ENCODE measurements at regions not wholly inside any gene's neighbourhood (a gene's known extent, or its start where the extent isn't known, plus 50 kb on each side); places are given as distances from the start of the nearest gene placed in this dataset.
"Not testable (repeated sequence)": the region's sequence is repeated elsewhere in the genome, so short reads cannot be mapped to it uniquely, and the experiment has no call there.

DNA sequence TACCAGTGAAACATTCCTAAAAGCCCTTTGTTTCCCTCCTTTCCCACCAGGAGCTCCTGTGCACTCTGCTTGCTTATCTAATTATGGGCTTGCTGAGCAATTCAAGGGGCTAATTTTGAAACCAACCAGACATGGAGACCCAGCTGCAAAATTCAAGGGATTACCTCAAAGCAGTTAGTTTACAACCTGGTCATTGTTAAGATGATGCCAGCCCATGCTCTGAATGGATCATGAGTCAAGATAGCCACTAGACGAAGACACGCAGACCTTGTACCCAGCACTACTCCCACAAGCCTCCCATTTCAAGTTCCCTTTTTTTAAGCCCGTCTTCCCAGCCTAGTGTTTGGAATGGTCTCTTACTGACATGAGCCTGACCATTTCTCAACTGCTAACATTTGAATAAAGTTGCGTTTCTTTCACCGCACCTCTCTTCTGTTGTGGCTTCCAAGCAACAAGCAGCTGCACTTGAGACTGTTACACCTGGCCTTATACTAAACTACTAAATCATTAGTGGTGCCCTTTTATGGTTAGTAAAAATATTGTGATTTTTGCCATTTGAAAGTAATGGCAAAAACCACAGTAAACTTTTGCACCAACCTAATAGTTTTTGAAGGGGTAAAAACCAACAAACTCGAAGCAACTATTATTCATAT lies 315.3 kb upstream of the LUZP2 start:
- Histone ChIP-seq H3K4me1 (ENCODE audit: control insufficient read depth in 1 of 2, extremely low read depth in 1 of 2, insufficient read depth in 2 of 2, low read length in 2 of 2) (no peaks in the 10 kb centered on the region), H3K36me3 (ENCODE audit: control insufficient read depth in 2 of 2, extremely low read depth in 1 of 2, insufficient read depth in 1 of 2, low read length in 1 of 2) (no peaks in the 10 kb centered on the region), H3K27me3 (replicated peaks in 1 of 2; ENCODE audit: control insufficient read depth in 2 of 2, extremely low read depth in 1 of 2, insufficient read depth in 2 of 2, low read length in 1 of 2) (no peaks in the 10 kb centered on the region), H3K27ac (ENCODE audit: low read length) (no peak overlapping the region), H3K4me3 (ENCODE audit: control insufficient read depth in 1 of 2, extremely low read depth in 1 of 2, low read length in 1 of 2) (no peak overlapping the region), H3K9me3 (no peaks in the 10 kb centered on the region)
- Mint-ChIP-seq H3K9me3 (peaks cover 4 to 14% (median 11%) of the 10 kb centered on the region in 3 donors), H3K4me3 (no peak overlapping the region), H3K4me1 (no peaks in the 10 kb centered on the region), H3K27ac (no peak overlapping the region), H3K36me3 (no peaks in the 10 kb centered on the region), H3K27me3 (no peaks in the 10 kb centered on the region)
- POLR2A ChIA-PET: no interaction called here
- no peak for DNase-seq
- no CpG with 5 or more reads among the region's 6 CpGs for WGBS (ENCODE audit: insufficient coverage)
- CTCF ChIA-PET: no interaction called here
- no peak for ATAC-seq (replicated peaks in 1 of 4)

DNA sequence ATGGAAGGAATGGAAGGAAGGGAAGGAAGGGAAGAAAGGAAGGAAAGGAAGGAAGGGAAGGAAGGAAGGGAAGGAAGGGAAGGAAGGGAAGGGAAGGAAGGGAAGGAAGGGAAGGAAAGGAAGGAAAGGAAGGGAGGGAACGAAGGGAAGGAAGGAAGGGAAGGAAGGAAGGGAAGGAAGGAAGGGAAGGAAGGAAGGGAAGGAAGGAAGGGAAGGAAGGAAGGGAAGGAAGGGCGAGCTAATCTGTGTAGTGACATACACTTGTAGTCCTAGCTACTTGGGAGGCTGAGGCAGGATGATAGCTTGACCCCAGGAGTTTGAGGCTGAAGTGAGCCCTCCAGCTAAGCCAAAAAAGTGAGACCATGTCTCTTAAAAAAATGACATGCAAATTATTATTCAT lies 311.3 kb upstream of the LUZP2 start:
- DNase-seq; ATAC-seq (replicated peaks in 1 of 4); H3K9me3 ChIP-seq; H3K27ac ChIP-seq (ENCODE audit: low read length); H3K27me3 Mint-ChIP-seq; H3K4me1 Mint-ChIP-seq; H3K36me3 Mint-ChIP-seq; H3K27me3 ChIP-seq (replicated peaks in 1 of 2; ENCODE audit: control insufficient read depth in 2 of 2, extremely low read depth in 1 of 2, insufficient read depth in 2 of 2, low read length in 1 of 2); H3K36me3 ChIP-seq (ENCODE audit: control insufficient read depth in 2 of 2, extremely low read depth in 1 of 2, insufficient read depth in 1 of 2, low read length in 1 of 2); H3K4me3 ChIP-seq (ENCODE audit: control insufficient read depth in 1 of 2, extremely low read depth in 1 of 2, low read length in 1 of 2); POLR2A ChIA-PET; H3K4me1 ChIP-seq (ENCODE audit: control insufficient read depth in 1 of 2, extremely low read depth in 1 of 2, insufficient read depth in 2 of 2, low read length in 2 of 2); H3K4me3 Mint-ChIP-seq; H3K27ac Mint-ChIP-seq; CTCF ChIA-PET: not testable (repeated sequence)
- peaks cover 5 to 13% (median 7%) of the 10 kb centered on the region in 3 donors for H3K9me3 Mint-ChIP-seq
- WGBS (ENCODE audit: insufficient coverage): no CpG with 5 or more reads among the region's 2 CpGs

DNA sequence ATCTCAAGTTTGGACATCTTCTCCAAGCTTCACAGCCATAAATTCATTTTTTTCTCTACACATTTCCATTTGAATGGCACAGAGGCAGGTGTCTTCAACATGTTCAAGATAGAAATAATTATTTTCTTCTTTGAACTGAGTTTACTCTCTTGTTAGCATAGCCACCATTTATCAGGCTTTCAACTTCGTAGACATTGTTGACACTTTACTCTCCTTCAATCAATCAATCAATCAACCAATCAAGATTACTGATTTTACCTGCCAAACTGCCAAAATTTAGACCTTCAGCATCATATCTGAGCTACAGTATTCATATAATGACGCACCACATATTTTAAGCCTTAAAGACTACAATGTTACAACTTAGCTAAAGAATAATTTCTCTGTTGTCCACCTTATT lies 300.1 kb upstream of the LUZP2 start:
- no peaks in the 10 kb centered on the region for H3K4me1 Mint-ChIP-seq
- 60% methylated on average over 2 of the region's 2 CpGs for WGBS (ENCODE audit: insufficient coverage)
- H3K36me3 Mint-ChIP-seq: no peaks in the 10 kb centered on the region
- peaks cover 3% of the 10 kb centered on the region for H3K9me3 ChIP-seq
- peaks cover 11 to 17% (median 13%) of the 10 kb centered on the region in 3 donors for H3K9me3 Mint-ChIP-seq
- no peak overlapping the region for H3K4me3 Mint-ChIP-seq
- H3K27ac Mint-ChIP-seq: no peak overlapping the region
- H3K27me3 ChIP-seq (replicated peaks in 1 of 2; ENCODE audit: control insufficient read depth in 2 of 2, extremely low read depth in 1 of 2, insufficient read depth in 2 of 2, low read length in 1 of 2): no peaks in the 10 kb centered on the region
- no peaks in the 10 kb centered on the region for H3K36me3 ChIP-seq (ENCODE audit: control insufficient read depth in 2 of 2, extremely low read depth in 1 of 2, insufficient read depth in 1 of 2, low read length in 1 of 2)
- no peaks in the 10 kb centered on the region for H3K27me3 Mint-ChIP-seq
- no peak for ATAC-seq (replicated peaks in 1 of 4)
- DNase-seq: no peak
- ChIA-PET CTCF (no interaction called here), POLR2A (interaction anchor here in 1 of 2 donors (0.5 to 0.6 kb wide), 2 partner anchors 416 to 1606 kb away, joined by 3 to 9 read pairs; no protein-coding TSS in a partner anchor)
- H3K4me3 ChIP-seq (ENCODE audit: control insufficient read depth in 1 of 2, extremely low read depth in 1 of 2, low read length in 1 of 2): no peak overlapping the region
- no peak overlapping the region for H3K27ac ChIP-seq (ENCODE audit: low read length)
- no peaks in the 10 kb centered on the region for H3K4me1 ChIP-seq (ENCODE audit: control insufficient read depth in 1 of 2, extremely low read depth in 1 of 2, insufficient read depth in 2 of 2, low read length in 2 of 2)

DNA sequence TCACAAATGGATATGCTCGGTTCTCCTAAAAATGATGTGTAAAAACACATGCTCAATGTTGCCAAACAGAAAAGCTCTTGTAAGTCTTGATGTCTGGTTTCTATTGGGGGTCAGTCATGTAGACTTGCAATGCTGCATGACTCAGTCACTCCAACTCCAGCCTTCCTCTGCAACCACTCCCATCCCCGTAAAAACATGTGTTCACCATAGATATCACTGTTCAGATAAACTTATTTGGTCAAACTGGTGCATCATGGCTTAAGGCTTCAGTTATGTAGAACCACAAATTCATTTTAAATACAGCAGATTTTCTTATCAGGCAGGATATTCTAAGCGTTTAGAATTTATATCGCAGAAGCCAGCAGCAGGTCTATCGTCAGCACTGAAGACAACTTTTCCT lies 298.4 kb upstream of the LUZP2 start:
- no peaks in the 10 kb centered on the region for H3K27me3 Mint-ChIP-seq
- ChIA-PET CTCF (no interaction called here), POLR2A (no interaction called here)
- no peak overlapping the region for H3K4me3 Mint-ChIP-seq
- Histone ChIP-seq H3K27me3 (replicated peaks in 1 of 2; ENCODE audit: control insufficient read depth in 2 of 2, extremely low read depth in 1 of 2, insufficient read depth in 2 of 2, low read length in 1 of 2) (no peaks in the 10 kb centered on the region), H3K36me3 (ENCODE audit: control insufficient read depth in 2 of 2, extremely low read depth in 1 of 2, insufficient read depth in 1 of 2, low read length in 1 of 2) (no peaks in the 10 kb centered on the region), H3K9me3 (peaks cover 3% of the 10 kb centered on the region), H3K4me3 (ENCODE audit: control insufficient read depth in 1 of 2, extremely low read depth in 1 of 2, low read length in 1 of 2) (no peak overlapping the region), H3K4me1 (ENCODE audit: control insufficient read depth in 1 of 2, extremely low read depth in 1 of 2, insufficient read depth in 2 of 2, low read length in 2 of 2) (no peaks in the 10 kb centered on the region), H3K27ac (ENCODE audit: low read length) (no peak overlapping the region)
- WGBS (ENCODE audit: insufficient coverage): 96% methylated on average over 4 of the region's 5 CpGs
- no peaks in the 10 kb centered on the region for H3K36me3 Mint-ChIP-seq
- no peak overlapping the region for H3K27ac Mint-ChIP-seq
- ATAC-seq (replicated peaks in 1 of 4) (no peak), DNase-seq (no peak)
- H3K9me3 Mint-ChIP-seq: peaks cover 6 to 13% (median 7%) of the 10 kb centered on the region in 3 donors
- H3K4me1 Mint-ChIP-seq: no peaks in the 10 kb centered on the region

DNA sequence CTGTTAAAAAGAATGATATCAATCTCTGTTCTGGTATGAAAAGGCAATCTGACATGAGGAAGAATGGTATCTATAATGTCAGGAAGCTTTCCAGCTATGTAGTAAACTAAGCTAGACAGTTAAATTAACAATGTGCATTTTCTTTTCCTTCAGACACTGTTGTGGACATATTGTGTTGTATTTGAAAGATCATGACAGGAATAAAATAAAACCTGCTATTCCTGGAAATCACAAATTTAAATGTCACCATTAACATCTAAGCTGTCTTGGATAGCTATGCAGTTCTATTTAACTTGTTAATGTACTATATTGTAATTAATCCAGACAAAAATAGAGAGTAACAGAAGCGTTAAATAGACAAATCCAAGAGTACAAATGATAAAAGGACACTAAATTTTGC lies 297.4 kb upstream of the LUZP2 start:
- no CpG with 5 or more reads among the region's 1 CpG for WGBS (ENCODE audit: insufficient coverage)
- Histone ChIP-seq H3K27me3 (replicated peaks in 1 of 2; ENCODE audit: control insufficient read depth in 2 of 2, extremely low read depth in 1 of 2, insufficient read depth in 2 of 2, low read length in 1 of 2) (no peaks in the 10 kb centered on the region), H3K9me3 (no peaks in the 10 kb centered on the region), H3K4me3 (ENCODE audit: control insufficient read depth in 1 of 2, extremely low read depth in 1 of 2, low read length in 1 of 2) (no peak overlapping the region), H3K36me3 (ENCODE audit: control insufficient read depth in 2 of 2, extremely low read depth in 1 of 2, insufficient read depth in 1 of 2, low read length in 1 of 2) (no peaks in the 10 kb centered on the region), H3K4me1 (ENCODE audit: control insufficient read depth in 1 of 2, extremely low read depth in 1 of 2, insufficient read depth in 2 of 2, low read length in 2 of 2) (no peaks in the 10 kb centered on the region), H3K27ac (ENCODE audit: low read length) (no peak overlapping the region)
- peaks cover 5 to 13% (median 6%) of the 10 kb centered on the region in 3 donors for H3K9me3 Mint-ChIP-seq
- no peak overlapping the region for H3K4me3 Mint-ChIP-seq
- H3K4me1 Mint-ChIP-seq: no peaks in the 10 kb centered on the region
- CTCF ChIA-PET: no interaction called here
- DNase-seq (no peak), ATAC-seq (replicated peaks in 1 of 4) (no peak)
- no peaks in the 10 kb centered on the region for H3K27me3 Mint-ChIP-seq
- no peak overlapping the region for H3K27ac Mint-ChIP-seq
- POLR2A ChIA-PET: no interaction called here
- no peaks in the 10 kb centered on the region for H3K36me3 Mint-ChIP-seq

DNA sequence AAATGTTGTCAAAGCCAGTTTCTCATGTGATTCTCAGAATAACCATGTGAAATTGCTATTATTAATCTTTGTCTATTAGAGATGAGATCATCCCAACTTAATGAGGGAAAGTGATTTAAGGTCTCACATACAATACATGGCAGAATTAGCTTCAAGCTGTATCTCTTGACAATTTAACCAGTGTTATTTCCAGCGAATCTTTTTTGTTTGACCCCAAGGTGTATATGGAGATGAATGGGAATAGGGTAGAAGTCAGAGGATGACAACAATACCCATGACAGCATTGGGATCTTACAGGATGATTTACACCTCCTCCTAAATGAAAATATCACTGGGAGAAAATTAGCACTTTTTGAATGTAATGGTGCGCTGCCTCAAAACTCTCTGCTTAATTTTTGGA lies 290.8 kb upstream of the LUZP2 start:
- Mint-ChIP-seq H3K36me3 (no peaks in the 10 kb centered on the region), H3K27ac (no peak overlapping the region), H3K9me3 (peaks cover 7 to 15% (median 11%) of the 10 kb centered on the region in 3 donors), H3K4me1 (no peaks in the 10 kb centered on the region), H3K4me3 (no peak overlapping the region), H3K27me3 (no peaks in the 10 kb centered on the region)
- CTCF ChIA-PET: no interaction called here
- no peak for ATAC-seq (replicated peaks in 1 of 4)
- Histone ChIP-seq H3K27ac (ENCODE audit: low read length) (no peak overlapping the region), H3K36me3 (ENCODE audit: control insufficient read depth in 2 of 2, extremely low read depth in 1 of 2, insufficient read depth in 1 of 2, low read length in 1 of 2) (no peaks in the 10 kb centered on the region), H3K27me3 (replicated peaks in 1 of 2; ENCODE audit: control insufficient read depth in 2 of 2, extremely low read depth in 1 of 2, insufficient read depth in 2 of 2, low read length in 1 of 2) (no peaks in the 10 kb centered on the region), H3K9me3 (no peaks in the 10 kb centered on the region), H3K4me3 (ENCODE audit: control insufficient read depth in 1 of 2, extremely low read depth in 1 of 2, low read length in 1 of 2) (no peak overlapping the region), H3K4me1 (ENCODE audit: control insufficient read depth in 1 of 2, extremely low read depth in 1 of 2, insufficient read depth in 2 of 2, low read length in 2 of 2) (no peaks in the 10 kb centered on the region)
- WGBS (ENCODE audit: insufficient coverage): no CpG with 5 or more reads among the region's 2 CpGs
- POLR2A ChIA-PET: no interaction called here
- DNase-seq: no peak

DNA sequence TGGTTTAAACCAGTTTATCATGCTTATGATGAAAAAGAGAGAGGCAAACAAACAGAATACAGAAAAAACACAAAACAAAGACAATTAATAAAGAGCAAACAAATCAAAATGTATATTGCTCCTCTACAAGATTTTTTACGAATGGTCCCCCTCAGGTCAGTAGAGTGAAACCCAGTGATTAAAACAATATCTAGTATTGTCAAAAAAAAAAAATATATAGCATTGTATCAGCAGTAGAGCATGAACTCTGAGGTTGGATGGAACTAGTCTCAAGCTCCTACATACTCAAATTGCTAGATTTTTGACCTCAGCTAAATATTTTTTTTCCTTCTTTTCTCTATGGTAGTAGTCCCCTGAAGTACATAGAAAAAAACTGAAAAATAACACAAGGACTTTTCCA lies 290.3 kb upstream of the LUZP2 start:
- Mint-ChIP-seq H3K36me3 (no peaks in the 10 kb centered on the region), H3K9me3 (peaks cover 10 to 17% (median 14%) of the 10 kb centered on the region in 3 donors), H3K4me1 (no peaks in the 10 kb centered on the region), H3K4me3 (no peak overlapping the region), H3K27me3 (no peaks in the 10 kb centered on the region), H3K27ac (no peak overlapping the region)
- ChIA-PET POLR2A (no interaction called here), CTCF (no interaction called here)
- no peaks in the 10 kb centered on the region for H3K36me3 ChIP-seq (ENCODE audit: control insufficient read depth in 2 of 2, extremely low read depth in 1 of 2, insufficient read depth in 1 of 2, low read length in 1 of 2)
- H3K4me3 ChIP-seq (ENCODE audit: control insufficient read depth in 1 of 2, extremely low read depth in 1 of 2, low read length in 1 of 2): no peak overlapping the region
- no peaks in the 10 kb centered on the region for H3K27me3 ChIP-seq (replicated peaks in 1 of 2; ENCODE audit: control insufficient read depth in 2 of 2, extremely low read depth in 1 of 2, insufficient read depth in 2 of 2, low read length in 1 of 2)
- H3K9me3 ChIP-seq: peaks cover 2% of the 10 kb centered on the region
- no peak for DNase-seq
- no peak for ATAC-seq (replicated peaks in 1 of 4)
- WGBS (ENCODE audit: insufficient coverage): no CpG with 5 or more reads among the region's 1 CpG
- H3K27ac ChIP-seq (ENCODE audit: low read length): no peak overlapping the region
- no peaks in the 10 kb centered on the region for H3K4me1 ChIP-seq (ENCODE audit: control insufficient read depth in 1 of 2, extremely low read depth in 1 of 2, insufficient read depth in 2 of 2, low read length in 2 of 2)
